Lung (tissue), 11 donors: ENCODE measurements at regions not wholly inside any gene's neighbourhood (a gene's known extent, or its start where the extent isn't known, plus 50 kb on each side); places are given as distances from the start of the nearest gene placed in this dataset.
A peak's percentile ranks its signal among the peaks of the same experiment; 100 is the strongest.

Source experiments
- ATAC-seq: fragments of 200-7000 bp; cut with Tn5 transposase; one replicate; pipeline ENCODE4 v1.9.1; 2020; ENCODE audit warnings: moderate number of reproducible peaks; ENCODE audit not compliant: insufficient read depth, low FRiP score
- DNase-seq, 3 donors: peaks; one replicate each; pipeline ENCODE4 v3.0.0-alpha.2; 2013 to 2017
- H3K27ac ChIP-seq, 2 donors: one replicate each; pipeline ENCODE4 v1.5.1; 2013; ENCODE audit warnings: mild to moderate bottlenecking in 2 of 2, moderate library complexity in 2 of 2, control low read depth in 1 of 2, inconsistent platforms in 1 of 2, low read depth in 1 of 2, low read length in 1 of 2
- H3K27me3 ChIP-seq, 3 donors: one replicate each; pipeline ENCODE4 v1.5.1; 2013; ENCODE audit warnings: low read length in 2 of 3; ENCODE audit not compliant: control insufficient read depth in 3 of 3, insufficient read depth in 3 of 3
- H3K36me3 ChIP-seq, 4 donors: one replicate each; pipeline ENCODE4 v1.5.1; 2013; ENCODE audit warnings: low read length in 4 of 4, mild to moderate bottlenecking in 1 of 4, moderate library complexity in 1 of 4; ENCODE audit not compliant: control insufficient read depth in 4 of 4, insufficient read depth in 4 of 4
- H3K4me1 ChIP-seq, 5 donors: one replicate each; pipeline ENCODE4 v1.5.1; 2013; ENCODE audit warnings: low read length in 5 of 5, mild to moderate bottlenecking in 2 of 5, moderate library complexity in 1 of 5; ENCODE audit not compliant: control insufficient read depth in 5 of 5, insufficient read depth in 5 of 5
- H3K4me3 ChIP-seq: one replicate; pipeline ENCODE4 v1.5.1; 2013; ENCODE audit warnings: mild to moderate bottlenecking, control low read depth, moderate library complexity
- H3K9ac ChIP-seq, 2 donors: one replicate each; pipeline ENCODE4 v1.5.1; 2013; ENCODE audit warnings: low read length in 2 of 2, control low read depth in 1 of 2; ENCODE audit not compliant: insufficient read depth in 1 of 2
- H3K9me3 ChIP-seq, 4 donors: one replicate each; pipeline ENCODE4 v1.5.1; 2013; ENCODE audit warnings: low read length in 3 of 4, mild to moderate bottlenecking in 1 of 4, moderate library complexity in 1 of 4; ENCODE audit not compliant: control insufficient read depth in 4 of 4, insufficient read depth in 3 of 4
- WGBS, 2 donors: extraction: QIAGEN DNeasy Blood & Tissue Kit; methylation state at CpG; one replicate each; pipeline ENCODE4 v1.1.7; 2013; 5-methylcytosine and 5-hydroxymethylcytosine counted together
- TF ChIP-seq, protein P1 (sequence below): IDR thresholded peaks from 2 replicates; pipeline ENCODE4 v1.5.1; 2012; ENCODE audit warnings: mild to moderate bottlenecking; ENCODE audit errors: control extremely low read depth, extremely low read depth
- donor health status: control.
- donor health status: control.
- donor health status: Bipolar disorder and iron deficiency.
- donor health status: healthy.
- donor health status: DM: yes; HTN: yes; CAD: no.

DNA sequence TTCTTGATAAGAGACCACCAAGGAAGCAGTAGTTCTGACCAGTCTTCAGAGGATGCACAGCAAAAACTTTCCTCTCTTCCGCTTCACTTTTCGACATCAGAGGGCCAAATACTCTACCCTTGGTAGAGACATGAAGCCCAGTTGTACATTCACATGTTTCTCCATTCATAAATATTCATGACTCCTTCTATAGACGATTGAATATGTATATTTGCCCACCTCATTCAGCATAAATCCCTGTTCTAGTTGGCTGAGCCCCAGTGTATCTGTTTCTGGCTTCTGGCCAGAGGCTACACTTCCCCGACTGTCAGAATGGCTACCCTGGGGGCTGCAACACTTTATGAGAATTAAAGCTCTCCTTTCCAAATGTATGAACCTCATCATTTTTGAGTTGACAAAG is 258.5 kb downstream of the ASXL3 start:
- Histone ChIP-seq H3K9me3 (peaks cover 0 to 8% (median 0%) of the 10 kb centered on the region in 4 donors), H3K9ac (no peak overlapping the region), H3K4me1 (peaks cover 0 to 23% (median 0%) of the 10 kb centered on the region in 5 donors), H3K27me3 (no peaks in the 10 kb centered on the region), H3K36me3 (no peaks in the 10 kb centered on the region), H3K27ac (no peak overlapping the region), H3K4me3 (no peak overlapping the region)
- peak; percentile 22 to 30 (median 28) for DNase-seq
- TF ChIP-seq, protein P1, sequence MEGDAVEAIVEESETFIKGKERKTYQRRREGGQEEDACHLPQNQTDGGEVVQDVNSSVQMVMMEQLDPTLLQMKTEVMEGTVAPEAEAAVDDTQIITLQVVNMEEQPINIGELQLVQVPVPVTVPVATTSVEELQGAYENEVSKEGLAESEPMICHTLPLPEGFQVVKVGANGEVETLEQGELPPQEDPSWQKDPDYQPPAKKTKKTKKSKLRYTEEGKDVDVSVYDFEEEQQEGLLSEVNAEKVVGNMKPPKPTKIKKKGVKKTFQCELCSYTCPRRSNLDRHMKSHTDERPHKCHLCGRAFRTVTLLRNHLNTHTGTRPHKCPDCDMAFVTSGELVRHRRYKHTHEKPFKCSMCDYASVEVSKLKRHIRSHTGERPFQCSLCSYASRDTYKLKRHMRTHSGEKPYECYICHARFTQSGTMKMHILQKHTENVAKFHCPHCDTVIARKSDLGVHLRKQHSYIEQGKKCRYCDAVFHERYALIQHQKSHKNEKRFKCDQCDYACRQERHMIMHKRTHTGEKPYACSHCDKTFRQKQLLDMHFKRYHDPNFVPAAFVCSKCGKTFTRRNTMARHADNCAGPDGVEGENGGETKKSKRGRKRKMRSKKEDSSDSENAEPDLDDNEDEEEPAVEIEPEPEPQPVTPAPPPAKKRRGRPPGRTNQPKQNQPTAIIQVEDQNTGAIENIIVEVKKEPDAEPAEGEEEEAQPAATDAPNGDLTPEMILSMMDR, result no peak
- WGBS, 2 donors, result 71 to 75% methylated on average over 4 of the region's 4 CpGs
- ATAC-seq, result no peak

DNA sequence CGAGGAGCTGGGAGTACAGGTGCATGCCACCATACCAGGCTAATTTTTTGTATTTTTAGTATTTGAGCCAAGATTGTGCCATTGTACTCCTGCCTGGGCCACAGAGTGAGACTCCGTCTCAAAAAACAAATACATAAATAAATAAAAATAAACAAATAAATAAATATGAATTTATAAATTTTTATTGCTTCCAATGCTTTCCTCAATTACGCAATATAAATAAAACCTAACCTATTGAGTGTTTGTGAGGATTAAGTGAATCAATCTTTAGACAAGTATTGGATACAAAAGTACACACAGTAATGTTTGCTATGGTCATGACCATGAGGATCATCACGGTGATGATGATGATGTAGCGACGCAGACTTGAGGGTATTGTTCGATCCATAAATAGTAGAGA is 257.4 kb downstream of the ASXL3 start:
- Histone ChIP-seq H3K9ac (no peak overlapping the region), H3K27me3 (no peaks in the 10 kb centered on the region), H3K9me3 (peaks cover 0 to 8% (median 0%) of the 10 kb centered on the region in 4 donors), H3K4me1 (peaks cover 0 to 23% (median 0%) of the 10 kb centered on the region in 5 donors), H3K36me3 (no peaks in the 10 kb centered on the region), H3K27ac (no peak overlapping the region), H3K4me3 (no peak overlapping the region)
- DNase-seq, result no peak
- TF ChIP-seq, protein P1, result no peak
- WGBS, 2 donors, result 93 to 95% methylated on average over 7 of the region's 7 CpGs
- ATAC-seq, result no peak

DNA sequence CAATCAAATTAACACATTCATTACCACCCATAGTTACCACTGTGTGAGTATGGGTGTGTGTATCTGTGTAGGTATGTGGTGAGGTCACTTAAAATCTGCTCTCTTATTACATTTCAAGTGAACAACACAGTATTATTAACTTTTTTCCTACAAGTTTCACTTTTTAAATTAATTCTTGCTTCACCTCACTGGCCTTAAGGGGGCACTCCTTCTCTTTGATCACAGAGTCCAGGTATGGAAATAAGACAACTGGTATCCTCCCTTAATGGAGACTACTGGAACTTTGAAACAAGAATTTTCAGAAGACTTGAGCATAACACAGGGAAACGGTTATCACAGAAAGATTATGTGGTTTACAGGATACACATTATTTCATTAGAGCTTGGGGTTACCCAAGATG is 255.8 kb downstream of the ASXL3 start:
- TF ChIP-seq, protein P1, result no peak
- no peaks in the 10 kb centered on the region for H3K36me3 ChIP-seq
- H3K4me3 ChIP-seq, result no peak overlapping the region
- ATAC-seq, result no peak
- 86 to 89% methylated on average over 1 of the region's 1 CpG for WGBS, 2 donors
- peaks cover 0 to 10% (median 0%) of the 10 kb centered on the region in 5 donors for H3K4me1 ChIP-seq
- H3K27ac ChIP-seq, result no peak overlapping the region
- H3K9me3 ChIP-seq, result peaks cover 0 to 8% (median 0%) of the 10 kb centered on the region in 4 donors
- H3K9ac ChIP-seq, result no peak overlapping the region
- no peak for DNase-seq
- no peaks in the 10 kb centered on the region for H3K27me3 ChIP-seq

DNA sequence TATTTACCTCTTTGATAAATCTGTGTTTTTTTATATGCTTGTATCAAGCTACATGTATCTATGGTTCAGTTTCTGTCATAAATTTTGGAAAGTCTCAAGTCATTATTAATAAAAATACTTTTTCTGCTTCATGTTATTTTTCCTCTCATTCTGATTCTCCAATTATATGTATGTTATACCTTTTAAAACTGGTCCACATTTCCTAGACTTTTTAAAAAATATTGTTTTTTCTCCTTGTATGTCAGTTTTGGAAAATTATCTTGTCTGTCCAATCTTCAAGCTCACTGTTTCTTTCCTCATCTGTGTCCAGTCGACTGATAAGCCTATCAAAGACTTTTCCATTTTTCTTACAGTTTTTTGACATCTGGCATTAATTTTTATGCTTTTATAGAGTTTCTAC is 253.4 kb downstream of the ASXL3 start:
- H3K9ac ChIP-seq, result no peak overlapping the region
- 28 to 32% methylated on average over 1 of the region's 1 CpG for WGBS, 2 donors
- no peaks in the 10 kb centered on the region for H3K27me3 ChIP-seq
- H3K27ac ChIP-seq, result no peak overlapping the region
- no peaks in the 10 kb centered on the region for H3K36me3 ChIP-seq
- ATAC-seq (no peak), DNase-seq (no peak)
- H3K4me1 ChIP-seq, result peaks cover 0 to 4% (median 0%) of the 10 kb centered on the region in 5 donors
- H3K4me3 ChIP-seq, result no peak overlapping the region
- TF ChIP-seq, protein P1, result no peak
- H3K9me3 ChIP-seq, result peaks cover 0 to 8% (median 0%) of the 10 kb centered on the region in 4 donors
